H9 (cell line): ENCODE measurements at regions not wholly inside any gene's neighbourhood (a gene's known extent, or its start where the extent isn't known, plus 50 kb on each side); places are given as distances from the start of the nearest gene placed in this dataset.

ENCODE experiments used
- DNase-seq: peaks from one replicate; pipeline ENCODE4 v3.0.0-alpha.2; 2017
- H2AFZ ChIP-seq: one replicate; pipeline ENCODE4 v1.6.1; 2013; ENCODE audit warnings: mild to moderate bottlenecking, low read length, control low read depth, moderate library complexity
- H2AK5ac ChIP-seq: 2 replicates; pipeline ENCODE4 v1.6.1; 2013; ENCODE audit warnings: low read length, control low read depth, mixed read lengths; ENCODE audit not compliant: insufficient read length
- H2BK120ac ChIP-seq: one replicate; pipeline ENCODE4 v1.6.1; 2013; ENCODE audit warnings: low read depth, mild to moderate bottlenecking, low read length, control low read depth, inconsistent platforms; ENCODE audit not compliant: poor library complexity, severe bottlenecking
- H2BK12ac ChIP-seq: 2 replicates; pipeline ENCODE4 v1.6.1; 2013; ENCODE audit warnings: low read length, control low read depth, mixed read lengths, low read depth; ENCODE audit not compliant: insufficient read length
- H2BK15ac ChIP-seq: 2 replicates; pipeline ENCODE4 v1.6.1; 2013; ENCODE audit warnings: low read depth, low read length, control low read depth
- H2BK20ac ChIP-seq: one replicate; pipeline ENCODE4 v1.6.1; 2013; ENCODE audit warnings: low read depth, mild to moderate bottlenecking, low read length, control low read depth, inconsistent platforms; ENCODE audit not compliant: poor library complexity, severe bottlenecking
- H2BK5ac ChIP-seq: 2 replicates; pipeline ENCODE4 v1.6.1; 2013; ENCODE audit warnings: low read length, control low read depth, mixed read lengths; ENCODE audit not compliant: insufficient read length
- H3K14ac ChIP-seq: 2 replicates; pipeline ENCODE4 v1.6.1; 2013; ENCODE audit warnings: low read length, control low read depth; ENCODE audit not compliant: insufficient read depth
- H3K18ac ChIP-seq: 2 replicates; pipeline ENCODE4 v1.6.1; 2013; ENCODE audit warnings: low read depth, mild to moderate bottlenecking, mixed read lengths, low read length, control low read depth; ENCODE audit not compliant: insufficient read length
- H3K23ac ChIP-seq: 2 replicates; pipeline ENCODE4 v1.6.1; 2013; ENCODE audit warnings: low read length, control low read depth, mixed read lengths, low read depth; ENCODE audit not compliant: insufficient read length
- H3K23me2 ChIP-seq: 2 replicates; pipeline ENCODE4 v1.6.1; 2013; ENCODE audit warnings: low read depth, mild to moderate bottlenecking, mixed read lengths, low read length, control low read depth; ENCODE audit not compliant: insufficient read length, poor library complexity, severe bottlenecking
- H3K27ac ChIP-seq: 2 replicates; pipeline ENCODE4 v1.5.1; 2013; ENCODE audit warnings: low read length, control low read depth, mixed read lengths, low read depth; ENCODE audit not compliant: insufficient read length
- H3K27me3 ChIP-seq: 2 replicates; pipeline ENCODE4 v1.6.1; 2013; ENCODE audit warnings: low read length, control low read depth, inconsistent platforms; ENCODE audit not compliant: insufficient read depth
- H3K4ac ChIP-seq: 2 replicates; pipeline ENCODE4 v1.6.1; 2013; ENCODE audit warnings: low read depth, mild to moderate bottlenecking, control low read depth, inconsistent platforms, low read length, moderate library complexity
- H3K4me1 ChIP-seq: 2 replicates; pipeline ENCODE4 v1.6.1; 2013; ENCODE audit warnings: low read length, control low read depth, inconsistent platforms; ENCODE audit not compliant: insufficient read depth
- H3K4me2 ChIP-seq: 2 replicates; pipeline ENCODE4 v1.6.1; 2013; ENCODE audit warnings: low read length, control low read depth, mixed read lengths; ENCODE audit not compliant: insufficient read length, insufficient read depth
- H3K56ac ChIP-seq: 2 replicates; pipeline ENCODE4 v1.6.1; 2013; ENCODE audit warnings: low read depth, mild to moderate bottlenecking, mixed read lengths, low read length, control low read depth; ENCODE audit not compliant: insufficient read length
- H3K79me1 ChIP-seq: 2 replicates; pipeline ENCODE4 v1.6.1; 2013; ENCODE audit warnings: low read depth, mild to moderate bottlenecking, moderate library complexity, low read length, control low read depth, inconsistent platforms; ENCODE audit not compliant: insufficient read depth, poor library complexity, severe bottlenecking
- H3K79me2 ChIP-seq: 2 replicates; pipeline ENCODE4 v1.6.1; 2013; ENCODE audit warnings: low read length, control low read depth, inconsistent platforms; ENCODE audit not compliant: insufficient read depth
- H3K9ac ChIP-seq: 2 replicates; pipeline ENCODE4 v1.6.1; 2013; ENCODE audit warnings: low read length, control low read depth, mixed read lengths; ENCODE audit not compliant: insufficient read length; ENCODE audit errors: extremely low read depth
- H3K9me3 ChIP-seq: one replicate; pipeline ENCODE4 v1.6.1; 2013; ENCODE audit warnings: low read depth, low read length, inconsistent platforms; ENCODE audit not compliant: control insufficient read depth
- H3T11ph ChIP-seq: one replicate; pipeline ENCODE4 v1.6.1; 2013; ENCODE audit warnings: mild to moderate bottlenecking, low read length, control low read depth, inconsistent platforms
- H4K20me1 ChIP-seq: one replicate; pipeline ENCODE4 v1.6.1; 2013; ENCODE audit not compliant: control insufficient read depth, insufficient read length, insufficient read depth
- H4K5ac ChIP-seq: 2 replicates; pipeline ENCODE4 v1.6.1; 2013; ENCODE audit warnings: low read depth, mild to moderate bottlenecking, mixed read lengths, low read length, control low read depth; ENCODE audit not compliant: insufficient read length
- H4K8ac ChIP-seq: replicated peaks from 2 replicates; pipeline ENCODE4 v1.6.1; 2013; ENCODE audit warnings: low read length, control low read depth, mixed read lengths, low read depth; ENCODE audit not compliant: insufficient read length
- H4K91ac ChIP-seq: 2 replicates; pipeline ENCODE4 v1.6.1; 2013; ENCODE audit warnings: low read depth, mild to moderate bottlenecking, moderate library complexity, mixed read lengths, low read length, control low read depth; ENCODE audit not compliant: insufficient read length
- H3K27ac Mint-ChIP-seq, 3 experiments: 2 replicates in 2 of 3; 3 replicates in 1 of 3; pipeline ENCODE4 v1.8.0; 2020 to 2021; ENCODE audit warnings: mixed read lengths in 3 of 3, mild to moderate bottlenecking in 1 of 3, moderate library complexity in 1 of 3
- H3K27me3 Mint-ChIP-seq: 2 replicates; pipeline ENCODE4 v1.8.0; 2021; ENCODE audit warnings: low read depth, mild to moderate bottlenecking, moderate library complexity, mixed read lengths
- H3K36me3 Mint-ChIP-seq, 3 experiments: 2 replicates in 2 of 3; 3 replicates in 1 of 3; pipeline ENCODE4 v1.8.0; 2020 to 2021; ENCODE audit warnings: low read depth in 3 of 3, mixed read lengths in 3 of 3; ENCODE audit not compliant: insufficient read depth in 1 of 3
- H3K4me1 Mint-ChIP-seq, 2 experiments: 2 replicates each; pipeline ENCODE4 v1.8.0; 2020; ENCODE audit warnings: mixed read lengths in 2 of 2
- H3K4me3 Mint-ChIP-seq, 2 experiments: 2 replicates in 1 of 2; 3 replicates in 1 of 2; pipeline ENCODE4 v1.8.0; 2020 to 2021; ENCODE audit warnings: mild to moderate bottlenecking in 2 of 2, mixed read lengths in 2 of 2, moderate library complexity in 1 of 2
- H3K9me3 Mint-ChIP-seq, 2 experiments: 2 replicates in 1 of 2; 3 replicates in 1 of 2; pipeline ENCODE4 v1.8.0; 2020; ENCODE audit warnings: mild to moderate bottlenecking in 2 of 2, mixed read lengths in 2 of 2, moderate library complexity in 1 of 2
- CTCF ChIP-seq: fragments of 200-600 bp; sonication (generic); conservative IDR thresholded peaks from 3 replicates; pipeline ENCODE4 v1.8.0; 2021; ENCODE audit warnings: antibody characterized with exemption, mild to moderate bottlenecking
- WGBS: extraction: QIAGEN DNeasy Blood & Tissue Kit; methylation state at CpG from one replicate; pipeline ENCODE4 v1.1.7; 2013; ENCODE audit warnings: missing lambda C conversion rate, low lambda C conversion rate, mixed read lengths; ENCODE audit not compliant: insufficient read length; ENCODE audit errors: extremely low coverage; 5-methylcytosine and 5-hydroxymethylcytosine counted together

GRCh38 chr3:148583793-148584192, 113.9 kb upstream of the AGTR1 start:
- Histone ChIP-seq H3K4me1 (no peaks in the 10 kb centered on the region), H2BK15ac (no peak overlapping the region), H3K9ac (no peak overlapping the region), H2BK12ac (no peak overlapping the region), H4K5ac (no peak overlapping the region), H3K23ac (no peak overlapping the region), H3K27me3 (no peaks in the 10 kb centered on the region), H4K8ac (no peak overlapping the region), H4K91ac (no peak overlapping the region), H3K23me2 (no peaks in the 10 kb centered on the region), H4K20me1 (no peaks in the 10 kb centered on the region), H3K27ac (no peak overlapping the region), H2AK5ac (no peak overlapping the region), H2BK20ac (no peak overlapping the region), H2AFZ (no peak overlapping the region), H3K14ac (no peak overlapping the region), H2BK120ac (no peak overlapping the region), H3K56ac (no peak overlapping the region), H2BK5ac (no peak overlapping the region), H3K4me2 (no peak overlapping the region), H3T11ph (no peak overlapping the region), H3K79me2 (no peaks in the 10 kb centered on the region), H3K4ac (no peak overlapping the region), H3K9me3 (no peaks in the 10 kb centered on the region), H3K79me1 (no peaks in the 10 kb centered on the region), H3K18ac (no peak overlapping the region)
- no peaks in the 10 kb centered on the region for H3K36me3 Mint-ChIP-seq
- H3K27ac Mint-ChIP-seq = no peak overlapping the region
- no peak overlapping the region for H3K4me3 Mint-ChIP-seq
- no peak for DNase-seq
- no peaks in the 10 kb centered on the region for H3K4me1 Mint-ChIP-seq
- H3K9me3 Mint-ChIP-seq = no peaks in the 10 kb centered on the region
- TF ChIP-seq CTCF = no peak
- no CpG with 5 or more reads among the region's 1 CpG for WGBS
- no peaks in the 10 kb centered on the region for H3K27me3 Mint-ChIP-seq
